Left renal cortex interstitium (tissue), 4 donors: ENCODE measurements at regions not wholly inside any gene's neighbourhood (a gene's known extent, or its start where the extent isn't known, plus 50 kb on each side); places are given as distances from the start of the nearest gene placed in this dataset.
"Not testable (repeated sequence)": the region's sequence is repeated elsewhere in the genome, so short reads cannot be mapped to it uniquely, and the experiment has no call there.

Experiments
- DNase-seq, 4 donors: peaks; one replicate each; pipeline ENCODE4 v3.0.0-alpha.2; 2013; ENCODE audit warnings: low read depth in 4 of 4, low spot score in 2 of 4, missing footprints in 1 of 4

- no peak for DNase-seq
These were observed 190.3 kb downstream of the C1orf94 start for GRCh38 chr1:34366875-34367624.

GRCh38 chr1:34367954-34368353, 191.2 kb downstream of the C1orf94 start:
- no peak for DNase-seq

- no peak for DNase-seq
These were observed 193.2 kb downstream of the C1orf94 start for GRCh38 chr1:34369701-34370455.

GRCh38 chr1:34370748-34371147, 194.0 kb downstream of the C1orf94 start:
- DNase-seq: no peak

- not testable (repeated sequence) for DNase-seq
These were observed 194.5 kb downstream of the C1orf94 start for GRCh38 chr1:34371179-34371578.

- DNase-seq: no peak
These were observed 195.3 kb downstream of the C1orf94 start for GRCh38 chr1:34371829-34372532.

GRCh38 chr1:34372891-34373290, 196.2 kb downstream of the C1orf94 start:
- no peak for DNase-seq

GRCh38 chr1:34373912-34374311, 197.2 kb downstream of the C1orf94 start:
- DNase-seq: no peak

- no peak for DNase-seq
These were observed 199.8 kb downstream of the C1orf94 start for GRCh38 chr1:34376531-34376930.

- DNase-seq: no peak
These were observed 202.5 kb downstream of the C1orf94 start for GRCh38 chr1:34378968-34379856.

- no peak for DNase-seq
These were observed 203.2 kb downstream of the C1orf94 start for GRCh38 chr1:34379911-34380310.

- DNase-seq: no peak
These were observed 203.9 kb downstream of the C1orf94 start for GRCh38 chr1:34380526-34381124.

- DNase-seq: no peak
These were observed 213.3 kb downstream of the C1orf94 start for GRCh38 chr1:34389974-34390373.

GRCh38 chr1:34396042-34396441, 219.3 kb downstream of the C1orf94 start:
- DNase-seq: no peak

- DNase-seq: no peak
These were observed 221.7 kb downstream of the C1orf94 start for GRCh38 chr1:34398241-34398915.

GRCh38 chr1:34398916-34399275, 222.2 kb downstream of the C1orf94 start:
- DNase-seq: no peak

- no peak for DNase-seq
These were observed 224.0 kb downstream of the C1orf94 start for GRCh38 chr1:34400675-34401074.

GRCh38 chr1:34403156-34403555, 226.4 kb downstream of the C1orf94 start:
- no peak for DNase-seq

- DNase-seq: no peak
These were observed 228.1 kb downstream of the C1orf94 start for GRCh38 chr1:34404804-34405203.
